H1 (cell line): ENCODE measurements at regions not wholly inside any gene's neighbourhood (a gene's known extent, or its start where the extent isn't known, plus 50 kb on each side); places are given as distances from the start of the nearest gene placed in this dataset.

ENCODE experiments used
- CHD1 ChIP-seq: IDR thresholded peaks from 2 replicates; pipeline ENCODE4 v1.6.1; 2012; ENCODE audit warnings: low read depth, low read length, improper control_type of control experiment
- EP300 ChIP-seq, 2 experiments: IDR thresholded peaks; 1 replicate in 1 of 2; 2 replicates in 1 of 2; pipeline ENCODE4 v1.6.1; 2011 to 2012; ENCODE audit warnings: low read depth in 2 of 2, low read length in 2 of 2, mild to moderate bottlenecking in 2 of 2, borderline replicate concordance in 1 of 2, inconsistent platforms in 1 of 2, moderate library complexity in 1 of 2
- JUND ChIP-seq: IDR thresholded peaks from 2 replicates; pipeline ENCODE4 v1.6.1; 2011; ENCODE audit warnings: mild to moderate bottlenecking, improper control_type of control experiment, low read length
- KDM4A ChIP-seq: IDR thresholded peaks from one replicate; pipeline ENCODE4 v1.7.1; 2012; ENCODE audit warnings: low read depth, mild to moderate bottlenecking, moderate library complexity, low read length, inconsistent platforms; ENCODE audit not compliant: severe bottlenecking
- MAFK ChIP-seq: IDR thresholded peaks from 2 replicates; pipeline ENCODE4 v1.6.1; 2012; ENCODE audit warnings: low read depth, mild to moderate bottlenecking, improper control_type of control experiment, low read length
- SIX5 ChIP-seq: IDR thresholded peaks from 2 replicates; pipeline ENCODE4 v1.6.1; 2011; ENCODE audit warnings: mild to moderate bottlenecking, low read depth, low read length
- TF ChIP-seq, protein P1 (sequence below): fragments of 300-600 bp; sonication (generic); IDR thresholded peaks from 2 replicates; pipeline ENCODE4 v1.7.1; 2012; ENCODE audit warnings: low read length, moderate library complexity, mild to moderate bottlenecking, inconsistent platforms; ENCODE audit not compliant: insufficient replicate concordance
- TF ChIP-seq, protein P2 (sequence below): IDR thresholded peaks from 2 replicates; pipeline ENCODE4 v1.6.1; 2011; ENCODE audit warnings: low read length, improper control_type of control experiment

DNA sequence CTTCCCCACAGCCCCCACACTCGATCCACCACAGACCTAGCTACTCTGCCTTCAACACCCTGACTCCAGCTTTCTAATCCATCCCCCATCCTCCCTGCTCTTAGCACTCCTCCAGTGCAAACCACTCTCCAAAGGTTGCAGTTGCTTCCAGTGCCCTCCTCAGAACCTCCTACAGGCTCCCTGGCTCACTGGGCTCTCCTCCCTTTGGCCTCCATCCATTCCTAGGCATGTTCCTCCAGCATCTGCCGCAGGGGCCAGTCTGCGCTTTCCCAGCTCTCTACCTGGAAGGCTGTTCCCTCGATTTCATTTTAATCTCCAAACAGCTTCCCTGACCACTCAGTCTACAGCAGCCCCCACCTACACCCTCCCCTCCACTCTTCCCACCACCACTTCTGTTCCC, 133.8 kb downstream of the SPATA19 start (continued):
- TF ChIP-seq, protein P1, sequence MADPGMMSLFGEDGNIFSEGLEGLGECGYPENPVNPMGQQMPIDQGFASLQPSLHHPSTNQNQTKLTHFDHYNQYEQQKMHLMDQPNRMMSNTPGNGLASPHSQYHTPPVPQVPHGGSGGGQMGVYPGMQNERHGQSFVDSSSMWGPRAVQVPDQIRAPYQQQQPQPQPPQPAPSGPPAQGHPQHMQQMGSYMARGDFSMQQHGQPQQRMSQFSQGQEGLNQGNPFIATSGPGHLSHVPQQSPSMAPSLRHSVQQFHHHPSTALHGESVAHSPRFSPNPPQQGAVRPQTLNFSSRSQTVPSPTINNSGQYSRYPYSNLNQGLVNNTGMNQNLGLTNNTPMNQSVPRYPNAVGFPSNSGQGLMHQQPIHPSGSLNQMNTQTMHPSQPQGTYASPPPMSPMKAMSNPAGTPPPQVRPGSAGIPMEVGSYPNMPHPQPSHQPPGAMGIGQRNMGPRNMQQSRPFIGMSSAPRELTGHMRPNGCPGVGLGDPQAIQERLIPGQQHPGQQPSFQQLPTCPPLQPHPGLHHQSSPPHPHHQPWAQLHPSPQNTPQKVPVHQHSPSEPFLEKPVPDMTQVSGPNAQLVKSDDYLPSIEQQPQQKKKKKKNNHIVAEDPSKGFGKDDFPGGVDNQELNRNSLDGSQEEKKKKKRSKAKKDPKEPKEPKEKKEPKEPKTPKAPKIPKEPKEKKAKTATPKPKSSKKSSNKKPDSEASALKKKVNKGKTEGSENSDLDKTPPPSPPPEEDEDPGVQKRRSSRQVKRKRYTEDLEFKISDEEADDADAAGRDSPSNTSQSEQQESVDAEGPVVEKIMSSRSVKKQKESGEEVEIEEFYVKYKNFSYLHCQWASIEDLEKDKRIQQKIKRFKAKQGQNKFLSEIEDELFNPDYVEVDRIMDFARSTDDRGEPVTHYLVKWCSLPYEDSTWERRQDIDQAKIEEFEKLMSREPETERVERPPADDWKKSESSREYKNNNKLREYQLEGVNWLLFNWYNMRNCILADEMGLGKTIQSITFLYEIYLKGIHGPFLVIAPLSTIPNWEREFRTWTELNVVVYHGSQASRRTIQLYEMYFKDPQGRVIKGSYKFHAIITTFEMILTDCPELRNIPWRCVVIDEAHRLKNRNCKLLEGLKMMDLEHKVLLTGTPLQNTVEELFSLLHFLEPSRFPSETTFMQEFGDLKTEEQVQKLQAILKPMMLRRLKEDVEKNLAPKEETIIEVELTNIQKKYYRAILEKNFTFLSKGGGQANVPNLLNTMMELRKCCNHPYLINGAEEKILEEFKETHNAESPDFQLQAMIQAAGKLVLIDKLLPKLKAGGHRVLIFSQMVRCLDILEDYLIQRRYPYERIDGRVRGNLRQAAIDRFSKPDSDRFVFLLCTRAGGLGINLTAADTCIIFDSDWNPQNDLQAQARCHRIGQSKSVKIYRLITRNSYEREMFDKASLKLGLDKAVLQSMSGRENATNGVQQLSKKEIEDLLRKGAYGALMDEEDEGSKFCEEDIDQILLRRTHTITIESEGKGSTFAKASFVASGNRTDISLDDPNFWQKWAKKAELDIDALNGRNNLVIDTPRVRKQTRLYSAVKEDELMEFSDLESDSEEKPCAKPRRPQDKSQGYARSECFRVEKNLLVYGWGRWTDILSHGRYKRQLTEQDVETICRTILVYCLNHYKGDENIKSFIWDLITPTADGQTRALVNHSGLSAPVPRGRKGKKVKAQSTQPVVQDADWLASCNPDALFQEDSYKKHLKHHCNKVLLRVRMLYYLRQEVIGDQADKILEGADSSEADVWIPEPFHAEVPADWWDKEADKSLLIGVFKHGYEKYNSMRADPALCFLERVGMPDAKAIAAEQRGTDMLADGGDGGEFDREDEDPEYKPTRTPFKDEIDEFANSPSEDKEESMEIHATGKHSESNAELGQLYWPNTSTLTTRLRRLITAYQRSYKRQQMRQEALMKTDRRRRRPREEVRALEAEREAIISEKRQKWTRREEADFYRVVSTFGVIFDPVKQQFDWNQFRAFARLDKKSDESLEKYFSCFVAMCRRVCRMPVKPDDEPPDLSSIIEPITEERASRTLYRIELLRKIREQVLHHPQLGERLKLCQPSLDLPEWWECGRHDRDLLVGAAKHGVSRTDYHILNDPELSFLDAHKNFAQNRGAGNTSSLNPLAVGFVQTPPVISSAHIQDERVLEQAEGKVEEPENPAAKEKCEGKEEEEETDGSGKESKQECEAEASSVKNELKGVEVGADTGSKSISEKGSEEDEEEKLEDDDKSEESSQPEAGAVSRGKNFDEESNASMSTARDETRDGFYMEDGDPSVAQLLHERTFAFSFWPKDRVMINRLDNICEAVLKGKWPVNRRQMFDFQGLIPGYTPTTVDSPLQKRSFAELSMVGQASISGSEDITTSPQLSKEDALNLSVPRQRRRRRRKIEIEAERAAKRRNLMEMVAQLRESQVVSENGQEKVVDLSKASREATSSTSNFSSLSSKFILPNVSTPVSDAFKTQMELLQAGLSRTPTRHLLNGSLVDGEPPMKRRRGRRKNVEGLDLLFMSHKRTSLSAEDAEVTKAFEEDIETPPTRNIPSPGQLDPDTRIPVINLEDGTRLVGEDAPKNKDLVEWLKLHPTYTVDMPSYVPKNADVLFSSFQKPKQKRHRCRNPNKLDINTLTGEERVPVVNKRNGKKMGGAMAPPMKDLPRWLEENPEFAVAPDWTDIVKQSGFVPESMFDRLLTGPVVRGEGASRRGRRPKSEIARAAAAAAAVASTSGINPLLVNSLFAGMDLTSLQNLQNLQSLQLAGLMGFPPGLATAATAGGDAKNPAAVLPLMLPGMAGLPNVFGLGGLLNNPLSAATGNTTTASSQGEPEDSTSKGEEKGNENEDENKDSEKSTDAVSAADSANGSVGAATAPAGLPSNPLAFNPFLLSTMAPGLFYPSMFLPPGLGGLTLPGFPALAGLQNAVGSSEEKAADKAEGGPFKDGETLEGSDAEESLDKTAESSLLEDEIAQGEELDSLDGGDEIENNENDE: no peak
- no peak for TF ChIP-seq EP300 (IDR thresholded peaks at IDR 0.05; ENCODE audit: borderline replicate concordance in 1 of 2, low read depth in 2 of 2, low read length in 2 of 2)
- no peak for TF ChIP-seq KDM4A
- no peak for TF ChIP-seq CHD1
- TF ChIP-seq, protein P2, sequence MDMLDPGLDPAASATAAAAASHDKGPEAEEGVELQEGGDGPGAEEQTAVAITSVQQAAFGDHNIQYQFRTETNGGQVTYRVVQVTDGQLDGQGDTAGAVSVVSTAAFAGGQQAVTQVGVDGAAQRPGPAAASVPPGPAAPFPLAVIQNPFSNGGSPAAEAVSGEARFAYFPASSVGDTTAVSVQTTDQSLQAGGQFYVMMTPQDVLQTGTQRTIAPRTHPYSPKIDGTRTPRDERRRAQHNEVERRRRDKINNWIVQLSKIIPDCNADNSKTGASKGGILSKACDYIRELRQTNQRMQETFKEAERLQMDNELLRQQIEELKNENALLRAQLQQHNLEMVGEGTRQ: no peak
- no peak for TF ChIP-seq SIX5
- TF ChIP-seq JUND: no peak
- no peak for TF ChIP-seq MAFK
